ENCODE measurements at regions not wholly inside any gene's neighbourhood (a gene's known extent, or its start where the extent isn't known, plus 50 kb on each side); places are given as distances from the start of the nearest gene placed in this dataset.

- Histone ChIP-seq H3K4me1 (ENCODE audit: control insufficient read depth, insufficient read depth, low read length) (no peaks in the 10 kb centered on the region), H3K4me3 (ENCODE audit: low read length) (no peak overlapping the region), H3K36me3 (ENCODE audit: control insufficient read depth, insufficient read depth, low read length) (no peaks in the 10 kb centered on the region)
Observed at GRCh38 chr6:12508553-12508952, 208.0 kb upstream of the PHACTR1 start.

GRCh38 chr6:12509060-12509459, 207.5 kb upstream of the PHACTR1 start:
- no peak overlapping the region for H3K27ac ChIP-seq (ENCODE audit: low read depth, low read length)
- H3K4me3 ChIP-seq (ENCODE audit: low read length) = no peak overlapping the region
- H3K4me1 ChIP-seq (ENCODE audit: control insufficient read depth, insufficient read depth, low read length) = no peaks in the 10 kb centered on the region
- no peaks in the 10 kb centered on the region for H3K27me3 ChIP-seq (ENCODE audit: control insufficient read depth, insufficient read depth, low read length)
- H3K9ac ChIP-seq (ENCODE audit: low read length) = no peak overlapping the region
- no peaks in the 10 kb centered on the region for H3K36me3 ChIP-seq (ENCODE audit: control insufficient read depth, insufficient read depth, low read length)

More at GRCh38 chr6:12508553-12508952, 208.0 kb upstream of the PHACTR1 start:
- H3K27me3 ChIP-seq (ENCODE audit: control insufficient read depth, insufficient read depth, low read length) = no peaks in the 10 kb centered on the region
- H3K9ac ChIP-seq (ENCODE audit: low read length) = no peak overlapping the region
- H3K27ac ChIP-seq (ENCODE audit: low read depth, low read length) = no peak overlapping the region

DNA sequence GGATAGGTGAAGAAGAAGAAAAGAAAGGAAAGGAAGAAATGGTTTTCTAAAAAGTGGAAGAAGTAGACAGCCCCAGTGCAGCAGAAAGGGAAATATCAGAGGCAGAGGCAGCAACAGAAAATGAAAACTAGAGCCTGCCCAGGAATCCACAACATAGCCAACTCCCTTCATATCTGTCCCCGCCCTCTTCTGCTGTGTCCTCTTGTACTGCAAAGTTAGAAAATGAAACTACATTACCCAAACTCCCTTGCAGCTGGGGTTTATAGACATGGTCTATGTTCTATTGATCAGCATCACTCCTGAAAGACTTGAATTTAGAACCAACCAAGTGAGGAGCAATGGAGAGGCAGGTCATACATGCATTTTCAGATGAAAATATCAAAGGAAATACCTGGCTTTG, 200.5 kb upstream of the PHACTR1 start:
- no peaks in the 10 kb centered on the region for H3K4me1 ChIP-seq (ENCODE audit: control insufficient read depth, insufficient read depth, low read length)
- H3K27ac ChIP-seq (ENCODE audit: low read depth, low read length) = no peak overlapping the region
- H3K4me3 ChIP-seq (ENCODE audit: low read length) = no peak overlapping the region
- H3K9ac ChIP-seq (ENCODE audit: low read length) = no peak overlapping the region
- H3K27me3 ChIP-seq (ENCODE audit: control insufficient read depth, insufficient read depth, low read length) = no peaks in the 10 kb centered on the region
- H3K36me3 ChIP-seq (ENCODE audit: control insufficient read depth, insufficient read depth, low read length) = no peaks in the 10 kb centered on the region

- H3K27me3 ChIP-seq (ENCODE audit: control insufficient read depth, insufficient read depth, low read length) = no peaks in the 10 kb centered on the region
- H3K27ac ChIP-seq (ENCODE audit: low read depth, low read length) = no peak overlapping the region
- H3K9ac ChIP-seq (ENCODE audit: low read length) = no peak overlapping the region
- H3K36me3 ChIP-seq (ENCODE audit: control insufficient read depth, insufficient read depth, low read length) = no peaks in the 10 kb centered on the region
- no peaks in the 10 kb centered on the region for H3K4me1 ChIP-seq (ENCODE audit: control insufficient read depth, insufficient read depth, low read length)
- no peak overlapping the region for H3K4me3 ChIP-seq (ENCODE audit: low read length)
Observed at GRCh38 chr6:12522347-12522746, 194.2 kb upstream of the PHACTR1 start.

GRCh38 chr6:12523726-12524125, 192.8 kb upstream of the PHACTR1 start:
- no peaks in the 10 kb centered on the region for H3K27me3 ChIP-seq (ENCODE audit: control insufficient read depth, insufficient read depth, low read length)
- H3K4me1 ChIP-seq (ENCODE audit: control insufficient read depth, insufficient read depth, low read length) = peaks cover under 1% of the 10 kb centered on the region
- no peak overlapping the region for H3K9ac ChIP-seq (ENCODE audit: low read length)
- H3K27ac ChIP-seq (ENCODE audit: low read depth, low read length) = no peak overlapping the region
- no peak overlapping the region for H3K4me3 ChIP-seq (ENCODE audit: low read length)
- H3K36me3 ChIP-seq (ENCODE audit: control insufficient read depth, insufficient read depth, low read length) = no peaks in the 10 kb centered on the region

- no peaks in the 10 kb centered on the region for H3K36me3 ChIP-seq (ENCODE audit: control insufficient read depth, insufficient read depth, low read length)
- H3K9ac ChIP-seq (ENCODE audit: low read length) = no peak overlapping the region
- H3K27me3 ChIP-seq (ENCODE audit: control insufficient read depth, insufficient read depth, low read length) = no peaks in the 10 kb centered on the region
- H3K27ac ChIP-seq (ENCODE audit: low read depth, low read length) = no peak overlapping the region
- peaks cover 4% of the 10 kb centered on the region for H3K4me1 ChIP-seq (ENCODE audit: control insufficient read depth, insufficient read depth, low read length)
- no peak overlapping the region for H3K4me3 ChIP-seq (ENCODE audit: low read length)
Observed at GRCh38 chr6:12525276-12525675, 191.3 kb upstream of the PHACTR1 start.

DNA sequence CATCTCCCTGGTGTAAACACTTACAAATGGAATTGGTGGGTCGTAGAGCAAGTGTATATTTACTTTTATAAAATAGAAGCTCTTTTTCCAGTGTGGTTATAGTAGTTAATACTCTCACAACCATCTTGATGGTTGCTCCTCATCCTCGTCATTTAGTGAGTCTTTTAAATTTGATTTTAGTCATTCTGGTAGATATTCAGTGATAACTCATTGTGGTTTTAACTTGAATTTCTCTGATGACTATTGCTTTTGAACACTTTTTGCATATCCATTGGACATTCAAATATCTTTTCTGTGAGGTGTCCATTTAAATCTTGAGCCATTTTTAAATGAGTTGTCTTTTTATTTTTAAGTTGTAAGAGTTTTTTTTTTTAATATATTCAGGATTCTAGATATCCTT, 189.2 kb upstream of the PHACTR1 start:
- no peak overlapping the region for H3K4me3 ChIP-seq (ENCODE audit: low read length)
- H3K27me3 ChIP-seq (ENCODE audit: control insufficient read depth, insufficient read depth, low read length) = no peaks in the 10 kb centered on the region
- no peaks in the 10 kb centered on the region for H3K36me3 ChIP-seq (ENCODE audit: control insufficient read depth, insufficient read depth, low read length)
- no peak overlapping the region for H3K27ac ChIP-seq (ENCODE audit: low read depth, low read length)
- peaks cover 4% of the 10 kb centered on the region for H3K4me1 ChIP-seq (ENCODE audit: control insufficient read depth, insufficient read depth, low read length)
- no peak overlapping the region for H3K9ac ChIP-seq (ENCODE audit: low read length)

GRCh38 chr6:12528136-12528535, 188.4 kb upstream of the PHACTR1 start:
- no peak overlapping the region for H3K9ac ChIP-seq (ENCODE audit: low read length)
- no peak overlapping the region for H3K4me3 ChIP-seq (ENCODE audit: low read length)
- no peaks in the 10 kb centered on the region for H3K27me3 ChIP-seq (ENCODE audit: control insufficient read depth, insufficient read depth, low read length)
- H3K27ac ChIP-seq (ENCODE audit: low read depth, low read length) = peak overlapping the region; percentile 10
- no peaks in the 10 kb centered on the region for H3K36me3 ChIP-seq (ENCODE audit: control insufficient read depth, insufficient read depth, low read length)
- peaks cover 4% of the 10 kb centered on the region for H3K4me1 ChIP-seq (ENCODE audit: control insufficient read depth, insufficient read depth, low read length)

DNA sequence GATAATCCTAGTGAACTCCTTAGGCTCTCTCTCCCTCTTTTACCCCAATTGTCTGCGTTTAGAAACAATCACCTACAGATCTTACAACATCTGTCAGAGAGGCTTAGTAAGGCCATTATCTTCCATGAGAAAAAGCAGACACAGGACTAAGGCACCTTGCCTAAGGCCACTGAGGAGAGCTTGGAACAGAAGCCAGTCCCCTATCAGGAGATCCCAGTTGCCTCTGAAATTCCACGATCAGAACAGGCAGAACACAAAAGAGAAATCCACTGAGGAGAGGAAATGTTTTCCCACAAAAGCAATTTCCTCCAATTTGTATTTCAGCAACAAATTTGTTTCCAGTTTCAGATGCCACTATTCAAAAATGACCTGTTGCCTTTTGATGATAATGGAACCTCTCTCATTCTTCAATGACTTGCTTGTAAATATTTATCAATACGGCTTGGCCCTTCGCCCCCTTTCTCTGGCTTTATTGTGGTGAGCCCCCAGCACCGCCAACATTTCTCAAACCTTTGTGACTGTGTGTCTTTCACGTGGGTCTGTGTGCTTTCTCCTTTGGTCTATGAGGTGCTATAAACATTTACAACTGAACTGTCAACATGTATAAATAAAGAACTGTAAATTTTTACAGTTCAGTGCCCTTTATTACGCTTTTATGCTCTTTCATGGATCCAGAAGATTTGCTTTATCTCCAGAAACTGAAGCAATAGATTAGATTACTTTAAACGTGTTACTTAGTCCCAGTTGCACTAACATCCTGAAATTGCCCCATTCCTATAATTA, 187.8 kb upstream of the PHACTR1 start:
- Histone ChIP-seq H3K9ac (ENCODE audit: low read length) (no peak overlapping the region), H3K4me3 (ENCODE audit: low read length) (peak overlapping the region; percentile 21), H3K27me3 (ENCODE audit: control insufficient read depth, insufficient read depth, low read length) (no peaks in the 10 kb centered on the region), H3K27ac (ENCODE audit: low read depth, low read length) (peak overlapping the region; percentile 10), H3K4me1 (ENCODE audit: control insufficient read depth, insufficient read depth, low read length) (peaks cover 4% of the 10 kb centered on the region), H3K36me3 (ENCODE audit: control insufficient read depth, insufficient read depth, low read length) (no peaks in the 10 kb centered on the region)

GRCh38 chr6:12529364-12530019, 187.1 kb upstream of the PHACTR1 start:
- H3K27ac ChIP-seq (ENCODE audit: low read depth, low read length) = no peak overlapping the region

GRCh38 chr6:12530345-12530744, 186.2 kb upstream of the PHACTR1 start:
- H3K4me3 ChIP-seq (ENCODE audit: low read length) = no peak overlapping the region
- H3K36me3 ChIP-seq (ENCODE audit: control insufficient read depth, insufficient read depth, low read length) = no peaks in the 10 kb centered on the region
- H3K27ac ChIP-seq (ENCODE audit: low read depth, low read length) = no peak overlapping the region
- H3K9ac ChIP-seq (ENCODE audit: low read length) = no peak overlapping the region
- no peaks in the 10 kb centered on the region for H3K27me3 ChIP-seq (ENCODE audit: control insufficient read depth, insufficient read depth, low read length)
- H3K4me1 ChIP-seq (ENCODE audit: control insufficient read depth, insufficient read depth, low read length) = peaks cover 4% of the 10 kb centered on the region

More at GRCh38 chr6:12529364-12530019, 187.1 kb upstream of the PHACTR1 start:
- no peak overlapping the region for H3K9ac ChIP-seq (ENCODE audit: low read length)
- H3K27me3 ChIP-seq (ENCODE audit: control insufficient read depth, insufficient read depth, low read length) = no peaks in the 10 kb centered on the region
- H3K4me1 ChIP-seq (ENCODE audit: control insufficient read depth, insufficient read depth, low read length) = peaks cover 4% of the 10 kb centered on the region
- H3K4me3 ChIP-seq (ENCODE audit: low read length) = no peak overlapping the region
- H3K36me3 ChIP-seq (ENCODE audit: control insufficient read depth, insufficient read depth, low read length) = no peaks in the 10 kb centered on the region

- Histone ChIP-seq H3K27me3 (ENCODE audit: control insufficient read depth, insufficient read depth, low read length) (no peaks in the 10 kb centered on the region), H3K36me3 (ENCODE audit: control insufficient read depth, insufficient read depth, low read length) (no peaks in the 10 kb centered on the region), H3K27ac (ENCODE audit: low read depth, low read length) (no peak overlapping the region), H3K9ac (ENCODE audit: low read length) (no peak overlapping the region), H3K4me1 (ENCODE audit: control insufficient read depth, insufficient read depth, low read length) (peaks cover 4% of the 10 kb centered on the region), H3K4me3 (ENCODE audit: low read length) (no peak overlapping the region)
Observed at GRCh38 chr6:12533586-12533985, 183.0 kb upstream of the PHACTR1 start.

All from rectal smooth muscle tissue (tissue), 1 donor.